PC-3 (cell line): ENCODE measurements at regions not wholly inside any gene's neighbourhood (a gene's known extent, or its start where the extent isn't known, plus 50 kb on each side); places are given as distances from the start of the nearest gene placed in this dataset.

ENCODE experiments used
- EZH2 ChIP-seq: fragments of 300-600 bp; sonication (generic); IDR thresholded peaks from one replicate; pipeline ENCODE4 v1.6.1; 2017; ENCODE audit warnings: antibody characterized with exemption, mild to moderate bottlenecking, low read length; ENCODE audit not compliant: unreplicated experiment
- EZH2phosphoT487 ChIP-seq: fragments of 300-600 bp; sonication (generic); IDR thresholded peaks from 2 replicates; pipeline ENCODE4 v1.6.1; 2018; ENCODE audit warnings: mild to moderate bottlenecking, antibody characterized with exemption, low read length, borderline replicate concordance
- TF ChIP-seq, protein P1 (sequence below): fragments of 300-600 bp; sonication (generic); conservative IDR thresholded peaks from 2 replicates; pipeline ENCODE4 v1.5.1; 2017; ENCODE audit warnings: antibody characterized with exemption, low read depth, mild to moderate bottlenecking, low read length

DNA sequence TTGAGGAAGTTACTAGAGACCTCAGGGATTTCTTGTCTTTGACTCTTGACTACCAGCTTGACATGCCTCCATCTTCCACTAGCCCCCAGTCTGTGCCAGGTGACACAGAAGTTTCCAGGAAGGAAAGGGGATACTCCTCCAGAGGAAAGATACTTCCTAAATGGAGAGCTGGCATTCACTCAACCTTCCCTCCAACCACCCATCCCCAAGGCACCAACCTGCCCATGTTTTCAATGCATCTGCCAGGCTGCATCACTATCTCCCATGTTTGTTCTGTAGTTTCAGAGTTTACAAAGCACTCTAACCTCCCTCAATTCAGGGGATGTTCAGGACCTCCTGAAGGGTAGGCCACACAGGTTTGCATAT lies 198.4 kb upstream of the LPP start:
- TF ChIP-seq, protein P1, sequence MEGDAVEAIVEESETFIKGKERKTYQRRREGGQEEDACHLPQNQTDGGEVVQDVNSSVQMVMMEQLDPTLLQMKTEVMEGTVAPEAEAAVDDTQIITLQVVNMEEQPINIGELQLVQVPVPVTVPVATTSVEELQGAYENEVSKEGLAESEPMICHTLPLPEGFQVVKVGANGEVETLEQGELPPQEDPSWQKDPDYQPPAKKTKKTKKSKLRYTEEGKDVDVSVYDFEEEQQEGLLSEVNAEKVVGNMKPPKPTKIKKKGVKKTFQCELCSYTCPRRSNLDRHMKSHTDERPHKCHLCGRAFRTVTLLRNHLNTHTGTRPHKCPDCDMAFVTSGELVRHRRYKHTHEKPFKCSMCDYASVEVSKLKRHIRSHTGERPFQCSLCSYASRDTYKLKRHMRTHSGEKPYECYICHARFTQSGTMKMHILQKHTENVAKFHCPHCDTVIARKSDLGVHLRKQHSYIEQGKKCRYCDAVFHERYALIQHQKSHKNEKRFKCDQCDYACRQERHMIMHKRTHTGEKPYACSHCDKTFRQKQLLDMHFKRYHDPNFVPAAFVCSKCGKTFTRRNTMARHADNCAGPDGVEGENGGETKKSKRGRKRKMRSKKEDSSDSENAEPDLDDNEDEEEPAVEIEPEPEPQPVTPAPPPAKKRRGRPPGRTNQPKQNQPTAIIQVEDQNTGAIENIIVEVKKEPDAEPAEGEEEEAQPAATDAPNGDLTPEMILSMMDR, result no peak
- TF ChIP-seq EZH2phosphoT487 (no peak), EZH2 (no peak)
